HCT116 (cell line): ENCODE measurements at regions not wholly inside any gene's neighbourhood (a gene's known extent, or its start where the extent isn't known, plus 50 kb on each side); places are given as distances from the start of the nearest gene placed in this dataset.

Source experiments
- ATAC-seq: fragments of 200-7000 bp; cut with Tn5 transposase; 2 replicates; pipeline ENCODE4 v1.9.1; 2020; ENCODE audit warnings: mild to moderate bottlenecking, moderate library complexity
- BruUV-seq: library from RNA; stranded (reverse); fragments of 400-500 nt; replicated peaks from 2 replicates; lab custom pipeline; 2021; lab: Mats Ljungman, UMichigan
- CTCF ChIA-PET: fragments of 300-600 bp; sonication (Branson Sonifier 250); formaldehyde crosslinking; loops from one replicate; lab custom pipeline; 2021; ENCODE audit warnings: antibody characterized with exemption; lab: Charles Lee
- POLR2A ChIA-PET: fragments of 300-600, 350-600 bp; sonication (Branson Sonifier 250); formaldehyde crosslinking; loops from one replicate; lab custom pipeline; 2021; ENCODE audit warnings: antibody characterized with exemption; lab: Charles Lee
- RAD21 ChIA-PET, 2 experiments: fragments of 300-600 bp; sonication (Branson Sonifier 250); formaldehyde crosslinking; loops; one replicate each; lab custom pipeline; 2023; ENCODE audit warnings: low total read pairs in 2 of 2; ENCODE audit not compliant: uncharacterized antibody in 2 of 2, unreplicated experiment in 2 of 2, low non-redundant PET in 1 of 2; lab: Charles Lee
- DNase-seq: peaks from one replicate; pipeline ENCODE4 v3.0.0-alpha.2; 2010; ENCODE audit warnings: low read depth, low spot score
- H2AFZ ChIP-seq: fragments of 200-600 bp; shearing (Covaris generic), sonication (generic); 2 replicates; pipeline ENCODE4 v1.6.1; 2017; ENCODE audit warnings: low read depth, mixed run types, mixed read lengths, antibody characterized with exemption, low read length; ENCODE audit not compliant: poor library complexity, severe bottlenecking
- H3K27ac ChIP-seq: 2 replicates; pipeline ENCODE4 v1.5.1; 2012; ENCODE audit warnings: low read depth, low read length
- H3K27me3 ChIP-seq: fragments of 200-600 bp; sonication (generic); 2 replicates; pipeline ENCODE4 v1.6.1; 2016; ENCODE audit warnings: mixed run types, low read length, mixed read lengths; ENCODE audit not compliant: insufficient read depth
- H3K36me3 ChIP-seq, 2 experiments: fragments of 200-500 bp in 1 of 2; fragments of 200-600 bp in 1 of 2; sonication (Bioruptor generic) in 1 of 2; sonication (generic) in 1 of 2; 2 replicates each; pipeline versions ENCODE4 v1.5.1 to v1.6.1; 2014 to 2016; ENCODE audit warnings: low read length in 2 of 2, inconsistent platforms in 1 of 2, mixed read lengths in 1 of 2, mixed run types in 1 of 2; ENCODE audit not compliant: insufficient read depth in 2 of 2, control insufficient read depth in 1 of 2
- H3K4me1 ChIP-seq, 2 experiments: fragments of 200-600 bp in 1 of 2; sonication (generic) in 1 of 2; 2 replicates each; pipeline versions ENCODE4 v1.5.1 to v1.6.1; 2012 to 2017; ENCODE audit warnings: low read length in 2 of 2, inconsistent platforms in 1 of 2, mild to moderate bottlenecking in 1 of 2, mixed read lengths in 1 of 2, mixed run types in 1 of 2, moderate library complexity in 1 of 2; ENCODE audit not compliant: insufficient read depth in 2 of 2, control insufficient read depth in 1 of 2
- H3K4me2 ChIP-seq: fragments of 200-600 bp; sonication (generic); 2 replicates; pipeline ENCODE4 v1.6.1; 2017; ENCODE audit warnings: mixed run types, low read length, mixed read lengths
- H3K4me3 ChIP-seq, 2 experiments: fragments of 200-600 bp in 1 of 2; sonication (generic) in 1 of 2; replicated peaks in 1 of 2; 2 replicates each; pipeline ENCODE4 v1.5.1; 2011 to 2016; ENCODE audit warnings: low read length in 2 of 2, control low read depth in 1 of 2, low read depth in 1 of 2, mild to moderate bottlenecking in 1 of 2, mixed read lengths in 1 of 2, mixed run types in 1 of 2
- H3K79me2 ChIP-seq: fragments of 200-600 bp; sonication (generic); 2 replicates; pipeline ENCODE4 v1.6.1; 2017; ENCODE audit warnings: mild to moderate bottlenecking, mixed run types, low read length, moderate library complexity, mixed read lengths; ENCODE audit not compliant: insufficient read depth
- H3K9ac ChIP-seq: fragments of 200-600 bp; sonication (generic); 2 replicates; pipeline ENCODE4 v1.6.1; 2016; ENCODE audit warnings: low read length, mixed read lengths
- H3K9me2 ChIP-seq: fragments of 200-600 bp; sonication (generic), shearing (Covaris generic); 2 replicates; pipeline ENCODE4 v1.6.1; 2017; ENCODE audit warnings: mixed run types, mild to moderate bottlenecking, moderate library complexity; ENCODE audit not compliant: insufficient read depth
- H3K9me3 ChIP-seq, 2 experiments: fragments of 200-500 bp in 1 of 2; fragments of 200-600 bp in 1 of 2; sonication (Bioruptor generic) in 1 of 2; sonication (generic) in 1 of 2; 2 replicates each; pipeline ENCODE4 v1.6.1; 2014 to 2017; ENCODE audit warnings: low read length in 2 of 2, mixed read lengths in 2 of 2, inconsistent platforms in 1 of 2, low read depth in 1 of 2, mild to moderate bottlenecking in 1 of 2, mixed run types in 1 of 2, moderate library complexity in 1 of 2; ENCODE audit not compliant: control insufficient read depth in 1 of 2, insufficient read depth in 1 of 2
- H4K20me1 ChIP-seq: fragments of 200-600 bp; sonication (generic), shearing (Covaris generic); 2 replicates; pipeline ENCODE4 v1.6.1; 2017; ENCODE audit warnings: mixed run types, mild to moderate bottlenecking, moderate library complexity; ENCODE audit not compliant: insufficient read depth
- ATF3 ChIP-seq: IDR thresholded peaks from 2 replicates; pipeline ENCODE4 v1.6.1; 2012
- CEBPB ChIP-seq: IDR thresholded peaks from 2 replicates; pipeline ENCODE4 v1.6.1; 2012; ENCODE audit warnings: low read depth
- CTCF ChIP-seq, 3 experiments: fragments of 200-600 bp in 1 of 3; sonication (generic) in 1 of 3; IDR thresholded peaks in 2 of 3; conservative IDR thresholded peaks in 1 of 3; 2 replicates each; pipeline ENCODE4 v1.5.1; 2012 to 2017; ENCODE audit warnings: low read depth in 2 of 3, low read length in 2 of 3, antibody characterized with exemption in 1 of 3, borderline replicate concordance in 1 of 3, control low read depth in 1 of 3, mild to moderate bottlenecking in 1 of 3, mixed read lengths in 1 of 3, mixed run types in 1 of 3, moderate library complexity in 1 of 3; ENCODE audit not compliant: insufficient read depth in 1 of 3
- EGR1 ChIP-seq: IDR thresholded peaks from 2 replicates; pipeline ENCODE4 v1.6.1; 2012; ENCODE audit warnings: low read depth
- EZH2 ChIP-seq: fragments of 200-600 bp; sonication (generic); IDR thresholded peaks from 2 replicates; pipeline ENCODE4 v1.6.1; 2017; ENCODE audit warnings: antibody characterized with exemption, mixed run types
- POLR2AphosphoS5 ChIP-seq: IDR thresholded peaks from 2 replicates; pipeline ENCODE4 v1.6.1; 2011; ENCODE audit warnings: mild to moderate bottlenecking, low read depth, low read length, moderate library complexity
- REST ChIP-seq: IDR thresholded peaks from 2 replicates; pipeline ENCODE4 v1.6.1; 2012; ENCODE audit warnings: low read depth
- SP1 ChIP-seq: IDR thresholded peaks from 2 replicates; pipeline ENCODE4 v1.6.1; 2012; ENCODE audit warnings: low read depth
- TCF7L2 ChIP-seq: IDR thresholded peaks from 2 replicates; pipeline ENCODE4 v1.7.0; 2011; ENCODE audit warnings: borderline replicate concordance, inconsistent platforms; ENCODE audit not compliant: insufficient read depth, insufficient read length; ENCODE audit errors: extremely low read depth
- ZBTB33 ChIP-seq: IDR thresholded peaks from 2 replicates; pipeline ENCODE4 v1.6.1; 2011; ENCODE audit warnings: mild to moderate bottlenecking, low read length, moderate library complexity; ENCODE audit not compliant: insufficient replicate concordance; ENCODE audit errors: extremely low read depth
- intact Hi-C: fragments of 100-400 bp; cut with micrococcal nuclease; formaldehyde crosslinking; loops from 2 replicates; pipeline ENCODE4 v1.10.0; 2022

- no peak for TF ChIP-seq ZBTB33
- no peak for TF ChIP-seq REST
Observed at GRCh38 chr17:12592941-12593340, 72.7 kb upstream of the MYOCD start (continued).

- DNase-seq (no peak), ATAC-seq (no peak)
- H3K27ac ChIP-seq = no peak overlapping the region
- H4K20me1 ChIP-seq = no peaks in the 10 kb centered on the region; the same call in 1 of the 2 replicates
- H3K36me3 ChIP-seq = no peaks in the 10 kb centered on the region
- ChIA-PET CTCF (no interaction called here), RAD21 (no interaction called here), POLR2A (no interaction called here)
- no peaks in the 10 kb centered on the region for H3K9me3 ChIP-seq
- no peak overlapping the region for H3K9ac ChIP-seq
- no peaks in the 10 kb centered on the region for H3K4me1 ChIP-seq
- no TSS peak for BruUV-seq
- no peak overlapping the region for H3K4me2 ChIP-seq
- H2AFZ ChIP-seq = no peak overlapping the region
- no peaks in the 10 kb centered on the region for H3K79me2 ChIP-seq
- TF ChIP-seq CTCF (IDR thresholded peaks at IDR 0.05 in 2 of 3, conservative IDR thresholded peaks at IDR 0.05 in 1 of 3; ENCODE audit: borderline replicate concordance in 1 of 3, insufficient read depth in 1 of 3, low read depth in 2 of 3, low read length in 2 of 3) = no peak
- TF ChIP-seq SP1 = no peak
- TF ChIP-seq ATF3 = no peak
- no peak for TF ChIP-seq EZH2
- TF ChIP-seq POLR2AphosphoS5 = no peak
- TF ChIP-seq EGR1 = no peak
- no peak for TF ChIP-seq TCF7L2
- TF ChIP-seq CEBPB = no peak
- no peaks in the 10 kb centered on the region for H3K9me2 ChIP-seq
- H3K27me3 ChIP-seq = peaks cover 18% of the 10 kb centered on the region; the same call in 1 of the 2 replicates
- intact Hi-C loops = loop anchor here (10.0 kb wide), 1 partner anchor 58 kb away; no protein-coding TSS in a partner anchor
- no peak overlapping the region for H3K4me3 ChIP-seq
Observed at GRCh38 chr17:12596961-12597360, 68.7 kb upstream of the MYOCD start.
